ENCODE measurements at regions not wholly inside any gene's neighbourhood (a gene's known extent, or its start where the extent isn't known, plus 50 kb on each side); places are given as distances from the start of the nearest gene placed in this dataset.

DNA sequence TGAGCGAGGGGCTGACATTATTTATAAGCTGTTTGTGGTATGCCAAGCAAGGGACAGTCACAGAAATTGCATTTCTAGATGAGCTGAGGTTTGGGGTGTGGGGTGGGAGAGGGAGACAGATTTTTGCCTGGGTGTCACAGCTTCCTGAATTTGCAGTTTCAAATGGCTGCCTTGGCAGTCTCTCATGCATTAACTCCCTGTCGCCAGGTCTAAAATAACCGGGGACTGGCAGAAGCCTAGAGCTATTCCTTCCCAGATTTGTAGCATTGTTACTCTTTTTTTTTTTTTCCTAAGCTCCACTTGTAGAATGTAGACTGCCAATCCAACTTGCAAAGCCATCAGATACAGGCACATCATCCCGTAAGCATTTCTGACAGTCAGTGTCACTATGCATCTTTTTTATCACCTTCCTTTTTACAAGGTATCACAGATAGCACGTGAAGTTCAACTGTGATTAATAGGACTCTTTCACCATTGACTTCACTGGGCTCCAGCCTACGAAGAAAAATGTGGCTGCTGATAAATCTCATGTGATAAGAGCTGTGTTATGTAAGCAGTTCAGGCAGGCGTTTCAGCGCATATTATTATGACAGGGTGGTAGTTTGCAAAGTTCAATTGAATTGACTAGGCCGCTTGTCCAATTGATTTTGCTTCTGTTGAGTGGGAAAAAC is 130.7 kb upstream of the CELF2 start:
- TF ChIP-seq EZH2 (IDR thresholded peaks at IDR 0.05): no peak
- TF ChIP-seq, protein P1, sequence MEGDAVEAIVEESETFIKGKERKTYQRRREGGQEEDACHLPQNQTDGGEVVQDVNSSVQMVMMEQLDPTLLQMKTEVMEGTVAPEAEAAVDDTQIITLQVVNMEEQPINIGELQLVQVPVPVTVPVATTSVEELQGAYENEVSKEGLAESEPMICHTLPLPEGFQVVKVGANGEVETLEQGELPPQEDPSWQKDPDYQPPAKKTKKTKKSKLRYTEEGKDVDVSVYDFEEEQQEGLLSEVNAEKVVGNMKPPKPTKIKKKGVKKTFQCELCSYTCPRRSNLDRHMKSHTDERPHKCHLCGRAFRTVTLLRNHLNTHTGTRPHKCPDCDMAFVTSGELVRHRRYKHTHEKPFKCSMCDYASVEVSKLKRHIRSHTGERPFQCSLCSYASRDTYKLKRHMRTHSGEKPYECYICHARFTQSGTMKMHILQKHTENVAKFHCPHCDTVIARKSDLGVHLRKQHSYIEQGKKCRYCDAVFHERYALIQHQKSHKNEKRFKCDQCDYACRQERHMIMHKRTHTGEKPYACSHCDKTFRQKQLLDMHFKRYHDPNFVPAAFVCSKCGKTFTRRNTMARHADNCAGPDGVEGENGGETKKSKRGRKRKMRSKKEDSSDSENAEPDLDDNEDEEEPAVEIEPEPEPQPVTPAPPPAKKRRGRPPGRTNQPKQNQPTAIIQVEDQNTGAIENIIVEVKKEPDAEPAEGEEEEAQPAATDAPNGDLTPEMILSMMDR (IDR thresholded peaks at IDR 0.05): no peak
- no peak for TF ChIP-seq EZH2phosphoT487 (IDR thresholded peaks at IDR 0.05)

All from neural progenitor cell (in vitro differentiated cells).